ENCODE measurements at regions not wholly inside any gene's neighbourhood (a gene's known extent, or its start where the extent isn't known, plus 50 kb on each side); places are given as distances from the start of the nearest gene placed in this dataset.

GRCh38 chr14:104436741-104437701 lies 142.5 kb upstream of the C14orf180 start (continued):
- TF ChIP-seq CTCF (conservative IDR thresholded peaks at IDR 0.05; ENCODE audit: low read depth in 2 of 2) (no peak), STAT1 (IDR thresholded peaks at IDR 0.05; ENCODE audit: unreplicated experiment) (no peak), POLR2AphosphoS5 (IDR thresholded peaks at IDR 0.05; ENCODE audit: low read depth) (no peak), JUNB (IDR thresholded peaks at IDR 0.05; ENCODE audit: unreplicated experiment) (no peak), CREB1 (CRISPR knock-in tag; IDR thresholded peaks at IDR 0.05; ENCODE audit: low read depth) (no peak), REST (IDR thresholded peaks at IDR 0.05; ENCODE audit: unreplicated experiment) (no peak), NANOG (IDR thresholded peaks at IDR 0.05; ENCODE audit: borderline replicate concordance) (no peak)

- peaks cover 4% of the 10 kb centered on the region for H3K27me3 Mint-ChIP-seq (ENCODE audit: insufficient read depth, low read depth, poor library complexity)
- no peak for DNase-seq (ENCODE audit: low spot score)
- peaks cover 8% of the 10 kb centered on the region for H3K4me1 Mint-ChIP-seq
- no peak overlapping the region for H3K4me2 ChIP-seq
- no peaks in the 10 kb centered on the region; the same call in 2 of the 3 replicates for H3K9me3 Mint-ChIP-seq
- H3F3A ChIP-seq (replicated peaks; ENCODE audit: low read depth): no peaks in the 10 kb centered on the region
- H3K4me3 ChIP-seq: no peak overlapping the region
- H3K27ac ChIP-seq (ENCODE audit: low read depth): no peak overlapping the region
- no peaks in the 10 kb centered on the region for H3K4me1 ChIP-seq (ENCODE audit: insufficient read depth)
- no peak overlapping the region for H3K4me3 Mint-ChIP-seq
- ATAC-seq: no peak
- peak overlapping the region; percentile 61; the same call in 1 of the 2 replicates for H3K27ac Mint-ChIP-seq
- no peaks in the 10 kb centered on the region for H3K36me3 ChIP-seq (ENCODE audit: insufficient read depth)
- H3K36me3 Mint-ChIP-seq (ENCODE audit: low read depth): no peaks in the 10 kb centered on the region
- H3K79me2 ChIP-seq (replicated peaks; ENCODE audit: insufficient read depth): no peaks in the 10 kb centered on the region
- no peaks in the 10 kb centered on the region for H3K9me2 ChIP-seq (ENCODE audit: insufficient read depth)
- no peaks in the 10 kb centered on the region for H3K27me3 ChIP-seq (ENCODE audit: insufficient read depth)
- H2AFZ ChIP-seq: no peak overlapping the region
- no peaks in the 10 kb centered on the region for H4K20me1 ChIP-seq (replicated peaks; ENCODE audit: insufficient read depth)
- no peak for TF ChIP-seq CTCF (conservative IDR thresholded peaks at IDR 0.05; ENCODE audit: low read depth in 2 of 2)
- no peak for TF ChIP-seq STAT1 (IDR thresholded peaks at IDR 0.05; ENCODE audit: unreplicated experiment)
- TF ChIP-seq ZNF462 (CRISPR knock-in tag; IDR thresholded peaks at IDR 0.05): no peak
- no peak for TF ChIP-seq JUNB (IDR thresholded peaks at IDR 0.05; ENCODE audit: unreplicated experiment)
- TF ChIP-seq ZNF114 (CRISPR knock-in tag; IDR thresholded peaks at IDR 0.05): no peak
Measured at GRCh38 chr14:104437703-104438102, 141.9 kb upstream of the C14orf180 start.

Measured in GM23338 (cell line).